CD4-positive, CD25-positive, alpha-beta regulatory T cell (primary cell): ENCODE measurements at regions not wholly inside any gene's neighbourhood (a gene's known extent, or its start where the extent isn't known, plus 50 kb on each side); places are given as distances from the start of the nearest gene placed in this dataset.

Experiments
- ATAC-seq, 2 donors: fragments of 150-1000 bp; cut with Tn5 transposase; one replicate each; pipeline ENCODE4 v1.10.0; 2021; ENCODE audit warnings: low read depth in 2 of 2, moderate number of reproducible peaks in 2 of 2, moderate library complexity in 1 of 2
- DNase-seq, 3 donors: peaks; one replicate each; pipeline versions ENCODE4 v3.0.0 to v3.0.0-alpha.2; 2012 to 2022; ENCODE audit warnings: mixed read lengths in 1 of 3
- H3K27ac ChIP-seq: one replicate; pipeline ENCODE4 v1.7.0; 2013; ENCODE audit warnings: mild to moderate bottlenecking, low read length; ENCODE audit not compliant: insufficient read depth, poor library complexity, severe bottlenecking
- H3K27me3 ChIP-seq: one replicate; pipeline ENCODE4 v1.7.0; 2013; ENCODE audit warnings: low read length; ENCODE audit not compliant: control insufficient read depth, insufficient read depth
- H3K36me3 ChIP-seq: one replicate; pipeline ENCODE4 v1.7.0; 2013; ENCODE audit warnings: mild to moderate bottlenecking, low read length, moderate library complexity; ENCODE audit not compliant: control insufficient read depth, insufficient read depth
- H3K4me1 ChIP-seq: 2 replicates; pipeline ENCODE4 v1.7.0; 2013; ENCODE audit warnings: mild to moderate bottlenecking, low read length; ENCODE audit not compliant: insufficient read depth, control insufficient read depth, poor library complexity, severe bottlenecking
- H3K4me3 ChIP-seq: one replicate; pipeline ENCODE4 v1.7.0; 2013; ENCODE audit warnings: low read depth, mild to moderate bottlenecking, low read length, moderate library complexity
- H3K9me3 ChIP-seq, 2 experiments: 1 replicate in 1 of 2; 2 replicates in 1 of 2; pipeline ENCODE4 v1.7.0; 2013; ENCODE audit warnings: low read length in 2 of 2, mild to moderate bottlenecking in 1 of 2, moderate library complexity in 1 of 2; ENCODE audit not compliant: control insufficient read depth in 2 of 2
- H3K27ac Mint-ChIP-seq, 3 donors: one replicate each; pipeline ENCODE4 v1.8.0; 2020 to 2022; ENCODE audit warnings: mild to moderate bottlenecking in 3 of 3, mixed read lengths in 3 of 3, moderate library complexity in 2 of 3
- H3K27me3 Mint-ChIP-seq: one replicate; pipeline ENCODE4 v1.8.0; 2022; ENCODE audit warnings: mild to moderate bottlenecking, mixed read lengths
- H3K36me3 Mint-ChIP-seq: one replicate; pipeline ENCODE4 v1.8.0; 2020; ENCODE audit warnings: mixed read lengths
- H3K4me1 Mint-ChIP-seq, 4 donors: one replicate each; pipeline ENCODE4 v1.8.0; 2020 to 2022; ENCODE audit warnings: mixed read lengths in 4 of 4, mild to moderate bottlenecking in 1 of 4
- H3K4me3 Mint-ChIP-seq, 4 donors: one replicate each; pipeline ENCODE4 v1.8.0; 2020 to 2022; ENCODE audit warnings: mild to moderate bottlenecking in 4 of 4, mixed read lengths in 4 of 4, moderate library complexity in 3 of 4
- H3K9me3 Mint-ChIP-seq, 7 donors: one replicate each; pipeline ENCODE4 v1.8.0; 2020 to 2022; ENCODE audit warnings: mixed read lengths in 7 of 7, mild to moderate bottlenecking in 3 of 7, moderate library complexity in 2 of 7

DNA sequence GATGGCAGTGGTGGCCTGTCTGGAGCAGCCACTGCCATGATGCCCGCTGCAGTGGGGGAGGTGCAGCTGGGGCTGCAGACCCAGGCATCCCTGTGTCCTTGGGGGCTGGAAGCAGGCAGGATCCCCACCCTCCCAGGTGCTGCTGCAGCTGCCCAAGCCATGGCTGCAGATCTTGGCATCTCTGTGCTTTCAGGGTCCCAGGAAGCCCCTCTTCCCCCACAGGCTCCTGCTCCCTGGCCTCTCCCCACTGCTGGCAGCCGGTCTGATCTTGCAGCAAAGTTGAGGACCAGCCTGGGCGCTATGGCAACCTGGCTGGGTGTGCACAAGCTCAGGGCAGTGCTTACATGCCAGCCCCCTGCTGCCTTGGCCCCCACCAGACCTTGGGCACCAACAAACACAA lies 78.5 kb downstream of the SAMD9 start:
- Mint-ChIP-seq H3K27ac (no peak overlapping the region), H3K36me3 (no peaks in the 10 kb centered on the region)
- no peak for DNase-seq

DNA sequence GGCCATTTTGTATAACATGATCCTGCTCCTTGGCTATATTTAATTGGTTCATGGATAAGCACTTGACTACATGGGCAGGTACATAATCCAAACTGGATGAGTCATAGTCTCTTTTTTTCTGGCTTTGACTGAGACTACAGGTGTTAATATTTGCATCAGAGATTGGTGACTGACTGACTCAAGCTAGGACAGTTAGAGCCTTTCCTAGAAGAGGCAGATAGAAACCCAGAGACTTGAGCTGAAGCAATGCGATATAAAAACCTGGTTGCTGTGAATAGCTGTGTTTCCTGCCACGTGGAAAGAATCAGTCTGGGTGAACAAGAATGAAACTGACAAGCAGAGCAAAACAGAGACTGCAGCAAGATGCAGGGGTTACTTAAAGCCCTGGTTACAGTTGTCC lies 81.0 kb downstream of the SAMD9 start:
- ATAC-seq, result peak; percentile 57 to 86

More for the DNA sequence above, 78.5 kb downstream of the SAMD9 start:
- no peaks in the 10 kb centered on the region for H3K9me3 ChIP-seq
- H3K36me3 ChIP-seq, result no peaks in the 10 kb centered on the region
- no peak for ATAC-seq
- no peaks in the 10 kb centered on the region for H3K9me3 Mint-ChIP-seq
- peaks cover 3 to 18% (median 11%) of the 10 kb centered on the region in 4 donors for H3K4me1 Mint-ChIP-seq
- H3K27ac ChIP-seq, result no peak overlapping the region
- no peaks in the 10 kb centered on the region for H3K27me3 ChIP-seq
- no peaks in the 10 kb centered on the region for H3K27me3 Mint-ChIP-seq
- H3K4me1 ChIP-seq, result peaks cover 5% of the 10 kb centered on the region
- H3K4me3 Mint-ChIP-seq, result no peak overlapping the region
- H3K4me3 ChIP-seq, result no peak overlapping the region

DNA sequence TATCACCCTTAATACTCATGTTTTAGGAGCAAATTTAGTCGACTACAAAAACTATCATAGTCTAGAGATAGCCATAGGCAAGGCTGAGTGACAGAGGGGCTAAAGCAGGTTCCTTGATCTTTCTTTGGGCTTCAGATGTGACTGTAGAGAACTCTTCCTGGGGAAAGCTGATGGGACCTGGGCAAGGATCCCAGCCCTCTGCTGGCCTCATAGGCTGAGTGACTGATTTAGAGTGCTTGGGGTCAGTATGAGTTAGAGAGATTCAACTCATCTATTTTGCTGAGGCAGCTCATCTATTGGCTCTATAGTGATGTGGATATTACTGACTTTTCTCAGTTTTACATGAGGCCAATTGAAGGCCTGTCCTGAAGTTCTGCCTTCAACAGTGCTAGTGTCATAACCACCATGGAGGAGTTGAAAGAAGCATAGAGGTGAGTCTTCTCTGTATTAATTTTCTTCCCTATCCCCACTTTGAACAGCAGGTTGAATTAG lies 81.6 kb downstream of the SAMD9 start:
- no peaks in the 10 kb centered on the region for H3K27me3 Mint-ChIP-seq
- peaks cover 0 to 12% (median 5%) of the 10 kb centered on the region in 7 donors for H3K9me3 Mint-ChIP-seq
- H3K27ac Mint-ChIP-seq, result peak overlapping the region in 2 of 3 donors; percentile 39 to 59
- Histone ChIP-seq H3K4me3 (no peak overlapping the region), H3K4me1 (peaks cover 5% of the 10 kb centered on the region), H3K9me3 (peaks cover 6 to 9% of the 10 kb centered on the region in 2 experiments), H3K36me3 (no peaks in the 10 kb centered on the region), H3K27me3 (no peaks in the 10 kb centered on the region), H3K27ac (no peak overlapping the region)
- ATAC-seq, result no peak
- no peak overlapping the region for H3K4me3 Mint-ChIP-seq
- peak in 1 of 3 donors; percentile 11 for DNase-seq
- peaks cover 3 to 18% (median 11%) of the 10 kb centered on the region in 4 donors for H3K4me1 Mint-ChIP-seq
- H3K36me3 Mint-ChIP-seq, result peaks cover 5% of the 10 kb centered on the region

More for the DNA sequence above, 81.0 kb downstream of the SAMD9 start:
- H3K4me1 ChIP-seq, result peaks cover 5% of the 10 kb centered on the region
- H3K27ac Mint-ChIP-seq, result peak overlapping the region; percentile 39 to 83 (median 47)
- peak in 2 of 3 donors; percentile 3 to 87 for DNase-seq
- H3K9me3 ChIP-seq, result peaks cover 1 to 6% of the 10 kb centered on the region in 2 experiments
- H3K4me3 Mint-ChIP-seq, result no peak overlapping the region
- H3K36me3 Mint-ChIP-seq, result peaks cover 2% of the 10 kb centered on the region
- H3K4me3 ChIP-seq, result peak overlapping the region; percentile 34
- no peaks in the 10 kb centered on the region for H3K27me3 Mint-ChIP-seq
- H3K9me3 Mint-ChIP-seq, result peaks cover 0 to 8% (median 5%) of the 10 kb centered on the region in 7 donors
- H3K36me3 ChIP-seq, result no peaks in the 10 kb centered on the region
- peaks cover 3 to 18% (median 11%) of the 10 kb centered on the region in 4 donors for H3K4me1 Mint-ChIP-seq
- H3K27ac ChIP-seq, result no peak overlapping the region
- H3K27me3 ChIP-seq, result no peaks in the 10 kb centered on the region

DNA sequence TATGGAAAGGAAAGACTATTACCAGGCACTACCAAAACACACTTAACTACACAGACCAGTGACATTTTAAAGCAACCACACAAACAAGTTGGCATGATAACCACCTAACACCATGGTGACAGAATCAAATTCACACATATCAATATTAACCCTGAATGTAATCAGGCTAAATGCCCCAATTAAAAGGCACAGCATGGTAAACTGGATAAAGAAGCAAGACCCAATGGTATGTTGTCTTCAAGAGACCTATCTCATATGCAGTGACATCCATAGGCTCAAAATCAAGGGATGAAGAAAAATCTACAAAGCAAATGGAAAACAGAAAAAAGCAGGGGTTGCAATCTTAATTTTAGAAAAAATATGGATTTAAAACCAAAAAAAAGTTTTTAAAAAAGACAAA lies 86.0 kb downstream of the SAMD9 start:
- H3K27me3 Mint-ChIP-seq, result no peaks in the 10 kb centered on the region

DNA sequence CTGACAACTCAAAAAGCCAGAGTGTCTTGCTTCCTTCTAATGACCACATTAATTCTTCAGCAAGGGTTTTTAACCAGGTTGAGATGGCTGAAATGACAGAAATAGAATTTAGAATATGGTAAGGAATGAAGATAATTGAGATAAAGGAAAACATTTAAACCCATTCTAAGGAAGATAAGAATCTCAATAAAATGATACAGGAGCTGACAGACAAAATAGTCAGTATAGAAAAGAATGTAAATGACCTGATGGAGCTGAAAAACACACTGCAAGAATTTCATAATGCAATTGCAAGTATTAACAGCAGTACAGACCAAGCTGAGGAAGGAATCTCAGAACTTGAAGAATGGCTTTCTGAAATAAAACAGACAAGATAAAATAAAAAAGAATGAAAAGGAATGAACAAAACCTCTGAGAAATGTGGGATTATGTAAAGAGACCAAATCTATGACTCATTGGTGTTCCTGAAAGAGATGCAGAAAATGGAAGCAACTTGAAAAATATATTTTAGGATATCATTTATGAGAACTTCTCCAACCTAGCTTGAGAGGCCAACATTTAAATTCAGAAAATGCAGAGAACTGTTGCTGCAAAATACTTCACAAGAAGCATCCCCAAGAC lies 87.1 kb downstream of the SAMD9 start:
- Histone ChIP-seq H3K9me3 (peaks cover 6 to 9% of the 10 kb centered on the region in 2 experiments), H3K4me3 (no peak overlapping the region), H3K27me3 (peaks cover 2% of the 10 kb centered on the region), H3K27ac (no peak overlapping the region), H3K36me3 (no peaks in the 10 kb centered on the region), H3K4me1 (no peaks in the 10 kb centered on the region)
- no peak overlapping the region for H3K4me3 Mint-ChIP-seq
- H3K9me3 Mint-ChIP-seq, result peaks cover 0 to 18% (median 12%) of the 10 kb centered on the region in 7 donors
- no peaks in the 10 kb centered on the region for H3K4me1 Mint-ChIP-seq
- peaks cover 5% of the 10 kb centered on the region for H3K36me3 Mint-ChIP-seq
- no peak overlapping the region for H3K27ac Mint-ChIP-seq
- ATAC-seq (no peak), DNase-seq (no peak)
- H3K27me3 Mint-ChIP-seq, result no peaks in the 10 kb centered on the region

More for the DNA sequence above, 86.0 kb downstream of the SAMD9 start:
- no peak for ATAC-seq
- no peak overlapping the region for H3K27ac ChIP-seq
- H3K27me3 ChIP-seq, result peaks cover 2% of the 10 kb centered on the region
- peaks cover 2% of the 10 kb centered on the region for H3K4me1 ChIP-seq
- no peak overlapping the region for H3K4me3 ChIP-seq
- H3K27ac Mint-ChIP-seq, result no peak overlapping the region
- peaks cover 0 to 18% (median 12%) of the 10 kb centered on the region in 7 donors for H3K9me3 Mint-ChIP-seq
- DNase-seq, result no peak
- peaks cover 6 to 9% of the 10 kb centered on the region in 2 experiments for H3K9me3 ChIP-seq
- peaks cover 0 to 9% (median 7%) of the 10 kb centered on the region in 4 donors for H3K4me1 Mint-ChIP-seq
- peaks cover 5% of the 10 kb centered on the region for H3K36me3 Mint-ChIP-seq
- H3K36me3 ChIP-seq, result no peaks in the 10 kb centered on the region
- H3K4me3 Mint-ChIP-seq, result no peak overlapping the region

DNA sequence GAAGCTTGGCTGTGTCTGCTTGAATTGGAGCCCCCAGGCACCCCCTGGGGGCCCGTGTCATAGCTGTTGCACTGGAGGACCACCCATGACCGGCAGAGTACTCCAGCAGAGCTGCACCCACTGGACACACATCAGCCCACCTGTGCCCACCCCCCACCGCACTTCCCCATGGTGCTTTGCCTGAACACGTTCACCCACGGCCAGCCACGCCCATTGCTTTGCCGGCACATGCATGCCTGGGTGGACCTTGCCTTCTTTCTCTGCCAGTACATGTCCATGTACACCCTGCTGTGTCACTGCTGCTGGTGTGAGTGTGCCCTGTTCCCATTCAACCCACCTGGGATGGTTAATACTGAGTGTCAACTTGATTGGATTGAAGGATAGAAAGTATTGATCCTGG lies 88.7 kb downstream of the SAMD9 start:
- Histone ChIP-seq H3K4me3 (no peak overlapping the region), H3K36me3 (no peaks in the 10 kb centered on the region), H3K27ac (no peak overlapping the region), H3K9me3 (peaks cover 6 to 9% of the 10 kb centered on the region in 2 experiments), H3K4me1 (no peaks in the 10 kb centered on the region), H3K27me3 (peaks cover 2% of the 10 kb centered on the region)
- Mint-ChIP-seq H3K27me3 (no peaks in the 10 kb centered on the region), H3K9me3 (peaks cover 0 to 18% (median 12%) of the 10 kb centered on the region in 7 donors), H3K27ac (no peak overlapping the region), H3K4me3 (no peak overlapping the region), H3K4me1 (no peaks in the 10 kb centered on the region), H3K36me3 (peaks cover 5% of the 10 kb centered on the region)
- ATAC-seq (no peak), DNase-seq (no peak)

DNA sequence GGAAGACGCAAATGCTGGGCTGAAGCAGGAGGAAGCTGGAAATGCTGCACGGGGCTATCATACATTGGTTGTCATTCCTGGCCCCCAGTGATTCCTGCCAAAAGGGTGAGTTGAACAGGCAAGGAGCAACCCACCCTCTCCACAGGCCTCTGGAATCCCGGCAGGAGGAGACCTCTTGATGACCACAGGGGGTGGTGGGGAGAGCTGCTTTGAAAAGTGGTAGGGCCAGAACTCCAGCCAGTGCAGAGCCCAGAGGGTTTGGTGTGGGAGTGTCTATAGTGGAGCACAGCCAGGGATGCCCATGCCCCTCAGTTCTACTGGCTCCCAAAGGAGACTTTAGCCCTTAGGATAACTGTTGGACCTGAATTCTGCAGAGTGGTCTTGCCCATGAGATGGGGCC lies 89.2 kb downstream of the SAMD9 start:
- Histone ChIP-seq H3K27me3 (peaks cover 2% of the 10 kb centered on the region), H3K27ac (no peak overlapping the region), H3K4me1 (no peaks in the 10 kb centered on the region), H3K36me3 (no peaks in the 10 kb centered on the region), H3K9me3 (peaks cover 6 to 9% of the 10 kb centered on the region in 2 experiments), H3K4me3 (no peak overlapping the region)
- ATAC-seq (no peak), DNase-seq (no peak)
- Mint-ChIP-seq H3K27me3 (no peaks in the 10 kb centered on the region), H3K27ac (no peak overlapping the region), H3K4me1 (no peaks in the 10 kb centered on the region), H3K4me3 (no peak overlapping the region), H3K9me3 (peaks cover 0 to 18% (median 13%) of the 10 kb centered on the region in 7 donors), H3K36me3 (peaks cover 5% of the 10 kb centered on the region)

DNA sequence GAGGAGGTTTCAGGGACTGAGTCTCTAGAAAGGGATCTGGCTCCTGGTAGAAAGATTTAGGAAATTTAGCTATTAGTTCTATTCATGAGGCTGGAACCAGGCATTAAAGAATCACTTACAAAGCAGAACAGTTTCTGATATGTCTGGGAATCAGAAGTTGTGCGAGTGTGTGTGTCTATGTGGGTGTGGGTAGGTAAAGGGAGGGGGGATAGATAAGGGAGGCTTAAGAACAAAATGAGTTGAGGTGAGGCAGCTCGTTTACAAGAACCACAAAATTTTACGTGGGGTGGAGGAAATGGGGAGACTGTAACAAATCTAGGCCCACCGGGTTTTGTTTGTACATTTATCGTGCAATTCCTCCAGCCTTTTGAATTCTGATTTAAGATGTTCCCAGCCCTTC lies 90.7 kb downstream of the SAMD9 start:
- Mint-ChIP-seq H3K36me3 (peaks cover 5% of the 10 kb centered on the region), H3K9me3 (peaks cover 0 to 11% (median 7%) of the 10 kb centered on the region in 7 donors), H3K4me1 (no peaks in the 10 kb centered on the region), H3K4me3 (no peak overlapping the region), H3K27ac (no peak overlapping the region), H3K27me3 (no peaks in the 10 kb centered on the region)
- H3K9me3 ChIP-seq, result peaks cover 6% of the 10 kb centered on the region in 2 experiments
- no peak for DNase-seq
- no peak overlapping the region for H3K4me3 ChIP-seq
- no peaks in the 10 kb centered on the region for H3K36me3 ChIP-seq
- peaks cover 2% of the 10 kb centered on the region for H3K27me3 ChIP-seq
- ATAC-seq, result no peak
- no peak overlapping the region for H3K27ac ChIP-seq
- H3K4me1 ChIP-seq, result no peaks in the 10 kb centered on the region
